HG03378 (cell line): ENCODE measurements at regions not wholly inside any gene's neighbourhood (a gene's known extent, or its start where the extent isn't known, plus 50 kb on each side); places are given as distances from the start of the nearest gene placed in this dataset.
"Not testable (repeated sequence)": the region's sequence is repeated elsewhere in the genome, so short reads cannot be mapped to it uniquely, and the experiment has no call there.

Experiments
- ATAC-seq: cut with Tn5 transposase; IDR thresholded peaks from one replicate; pipeline ENCODE4 v1.9.1; 2021; ENCODE audit warnings: mild to moderate bottlenecking, moderate library complexity; ENCODE audit not compliant: unreplicated experiment

GRCh38 chr5:68028131-68028727 lies 187.3 kb upstream of the PIK3R1 start:
- no peak for ATAC-seq

GRCh38 chr5:68027519-68027918 lies 188.0 kb upstream of the PIK3R1 start:
- no peak for ATAC-seq

- no peak for ATAC-seq
Observed at GRCh38 chr5:68026092-68026885, 189.3 kb upstream of the PIK3R1 start.

GRCh38 chr5:68024426-68024825 lies 191.1 kb upstream of the PIK3R1 start:
- no peak for ATAC-seq

- ATAC-seq, result no peak
Observed at GRCh38 chr5:68021916-68022315, 193.6 kb upstream of the PIK3R1 start.

GRCh38 chr5:68021227-68021626 lies 194.3 kb upstream of the PIK3R1 start:
- no peak for ATAC-seq

GRCh38 chr5:68020461-68020969 lies 195.0 kb upstream of the PIK3R1 start:
- ATAC-seq, result not testable (repeated sequence)

GRCh38 chr5:68015381-68016302 lies 199.9 kb upstream of the PIK3R1 start:
- no peak for ATAC-seq

GRCh38 chr5:68012831-68013230 lies 202.7 kb upstream of the PIK3R1 start:
- no peak for ATAC-seq

- ATAC-seq, result no peak
Observed at GRCh38 chr5:68012429-68012828, 203.1 kb upstream of the PIK3R1 start.

- ATAC-seq, result no peak
Observed at GRCh38 chr5:68011801-68012200, 203.8 kb upstream of the PIK3R1 start.

GRCh38 chr5:68011259-68011760 lies 204.2 kb upstream of the PIK3R1 start:
- ATAC-seq, result no peak

GRCh38 chr5:68010740-68011139 lies 204.8 kb upstream of the PIK3R1 start:
- ATAC-seq, result no peak

GRCh38 chr5:68007451-68007850 lies 208.1 kb upstream of the PIK3R1 start:
- ATAC-seq, result no peak

- no peak for ATAC-seq
Observed at GRCh38 chr5:68002836-68003235, 212.7 kb upstream of the PIK3R1 start.

GRCh38 chr5:68000805-68001204 lies 214.8 kb upstream of the PIK3R1 start:
- no peak for ATAC-seq

GRCh38 chr5:67999391-67999790 lies 216.2 kb upstream of the PIK3R1 start:
- ATAC-seq, result no peak

GRCh38 chr5:67998709-67999261 lies 216.8 kb upstream of the PIK3R1 start:
- no peak for ATAC-seq

GRCh38 chr5:67997892-67998457 lies 217.6 kb upstream of the PIK3R1 start:
- no peak for ATAC-seq

- ATAC-seq, result no peak
Observed at GRCh38 chr5:67997148-67997547, 218.4 kb upstream of the PIK3R1 start.
